Vagina (tissue), 2 donors: ENCODE measurements at regions not wholly inside any gene's neighbourhood (a gene's known extent, or its start where the extent isn't known, plus 50 kb on each side); places are given as distances from the start of the nearest gene placed in this dataset.

Source experiments
- DNase-seq, 2 donors: peaks; one replicate each; pipeline ENCODE4 v3.0.0-alpha.2; 2017; ENCODE audit errors: extremely low spot score in 2 of 2
- H3K27ac ChIP-seq: fragments of 200-600 bp; sonication (generic); one replicate; pipeline ENCODE4 v1.5.1; 2019
- H3K27me3 ChIP-seq: fragments of 200-600 bp; sonication (generic); one replicate; pipeline ENCODE4 v1.5.1; 2019
- H3K36me3 ChIP-seq, 2 donors: fragments of 200-600 bp; sonication (generic); one replicate each; pipeline ENCODE4 v1.5.1; 2017 to 2019
- H3K4me1 ChIP-seq: fragments of 200-600 bp; sonication (generic); one replicate; pipeline ENCODE4 v1.5.1; 2019
- H3K4me3 ChIP-seq, 2 donors: fragments of 200-600 bp; sonication (generic); 1 replicate in 1 of 2; 2 replicates in 1 of 2; pipeline ENCODE4 v1.5.1; 2016 to 2019
- H3K9me3 ChIP-seq: fragments of 200-600 bp; sonication (generic); one replicate; pipeline ENCODE4 v1.5.1; 2019
- POLR2A ChIP-seq, 2 donors: fragments of 450-650 bp; IDR thresholded peaks; one replicate each; pipeline ENCODE4 v1.6.1; 2017; ENCODE audit warnings: antibody characterized with exemption in 2 of 2, mild to moderate bottlenecking in 2 of 2, moderate library complexity in 2 of 2
- POLR2AphosphoS5 ChIP-seq, 2 donors: sonication (generic); formaldehyde crosslinking; IDR thresholded peaks; one replicate each; pipeline ENCODE4 v1.9.0; 2017; ENCODE audit warnings: antibody characterized with exemption in 2 of 2, mild to moderate bottlenecking in 2 of 2, low read depth in 1 of 2; ENCODE audit not compliant: insufficient read depth in 1 of 2
- intact Hi-C: fragments of 100-400 bp; cut with DNase I; formaldehyde crosslinking; loops from one replicate; pipeline ENCODE4 v1.15.1; 2023
- TF ChIP-seq, protein P1 (sequence below), 3 experiments: fragments of 450-650 bp in 2 of 3; fragments of 200-600 bp in 1 of 3; sonication (generic) in 1 of 3; IDR thresholded peaks; one replicate each; pipeline ENCODE4 v1.5.1; 2017 to 2019; ENCODE audit warnings: antibody characterized with exemption in 3 of 3, mild to moderate bottlenecking in 2 of 3, moderate library complexity in 2 of 3

- no peak overlapping the region for H3K4me3 ChIP-seq
- TF ChIP-seq, protein P1, sequence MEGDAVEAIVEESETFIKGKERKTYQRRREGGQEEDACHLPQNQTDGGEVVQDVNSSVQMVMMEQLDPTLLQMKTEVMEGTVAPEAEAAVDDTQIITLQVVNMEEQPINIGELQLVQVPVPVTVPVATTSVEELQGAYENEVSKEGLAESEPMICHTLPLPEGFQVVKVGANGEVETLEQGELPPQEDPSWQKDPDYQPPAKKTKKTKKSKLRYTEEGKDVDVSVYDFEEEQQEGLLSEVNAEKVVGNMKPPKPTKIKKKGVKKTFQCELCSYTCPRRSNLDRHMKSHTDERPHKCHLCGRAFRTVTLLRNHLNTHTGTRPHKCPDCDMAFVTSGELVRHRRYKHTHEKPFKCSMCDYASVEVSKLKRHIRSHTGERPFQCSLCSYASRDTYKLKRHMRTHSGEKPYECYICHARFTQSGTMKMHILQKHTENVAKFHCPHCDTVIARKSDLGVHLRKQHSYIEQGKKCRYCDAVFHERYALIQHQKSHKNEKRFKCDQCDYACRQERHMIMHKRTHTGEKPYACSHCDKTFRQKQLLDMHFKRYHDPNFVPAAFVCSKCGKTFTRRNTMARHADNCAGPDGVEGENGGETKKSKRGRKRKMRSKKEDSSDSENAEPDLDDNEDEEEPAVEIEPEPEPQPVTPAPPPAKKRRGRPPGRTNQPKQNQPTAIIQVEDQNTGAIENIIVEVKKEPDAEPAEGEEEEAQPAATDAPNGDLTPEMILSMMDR (IDR thresholded peaks at IDR 0.05), result no peak
- no peak for TF ChIP-seq POLR2A (IDR thresholded peaks at IDR 0.05)
- TF ChIP-seq POLR2AphosphoS5 (IDR thresholded peaks at IDR 0.05; ENCODE audit: insufficient read depth in 1 of 2, low read depth in 1 of 2), result no peak
- intact Hi-C loops, result no loop called here
- H3K27me3 ChIP-seq, result no peaks in the 10 kb centered on the region
- no peaks in the 10 kb centered on the region for H3K4me1 ChIP-seq
- H3K36me3 ChIP-seq, result no peaks in the 10 kb centered on the region
- no peaks in the 10 kb centered on the region for H3K9me3 ChIP-seq
- DNase-seq, result peak in 1 of 2 donors; percentile 86
- no peak overlapping the region for H3K27ac ChIP-seq
Measured at GRCh38 chr9:74132986-74133385, 364.1 kb upstream of the RORB start.

DNA sequence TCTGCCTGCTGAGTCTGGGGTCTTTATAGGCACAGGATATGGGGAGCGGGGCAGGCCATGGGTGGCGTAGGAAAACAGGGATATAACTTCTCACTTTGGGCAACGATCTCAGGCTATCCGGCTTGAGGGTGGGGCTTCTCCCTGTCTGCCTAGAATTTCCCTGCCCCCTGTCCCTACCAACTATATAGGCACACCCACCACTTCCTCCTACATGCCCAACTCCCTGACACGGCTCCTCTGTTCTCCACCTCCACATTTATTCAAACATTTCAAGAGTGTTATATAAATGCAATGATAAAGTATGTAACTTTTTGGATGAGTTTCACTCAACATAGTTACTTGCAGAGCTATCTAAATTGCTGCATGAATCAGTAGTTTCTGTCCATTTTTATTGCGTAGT is 363.2 kb upstream of the RORB start:
- no peaks in the 10 kb centered on the region for H3K36me3 ChIP-seq
- TF ChIP-seq POLR2AphosphoS5 (IDR thresholded peaks at IDR 0.05; ENCODE audit: insufficient read depth in 1 of 2, low read depth in 1 of 2) (no peak), POLR2A (IDR thresholded peaks at IDR 0.05) (no peak)
- TF ChIP-seq, protein P1 (IDR thresholded peaks at IDR 0.05), result no peak
- no peaks in the 10 kb centered on the region for H3K27me3 ChIP-seq
- no peak for DNase-seq
- H3K27ac ChIP-seq, result no peak overlapping the region
- intact Hi-C loops, result no loop called here
- H3K4me1 ChIP-seq, result no peaks in the 10 kb centered on the region
- no peaks in the 10 kb centered on the region for H3K9me3 ChIP-seq
- no peak overlapping the region for H3K4me3 ChIP-seq

GRCh38 chr9:74138182-74138581 is 359.0 kb upstream of the RORB start:
- Histone ChIP-seq H3K27me3 (no peaks in the 10 kb centered on the region), H3K27ac (no peak overlapping the region), H3K4me1 (no peaks in the 10 kb centered on the region), H3K4me3 (no peak overlapping the region), H3K9me3 (no peaks in the 10 kb centered on the region), H3K36me3 (no peaks in the 10 kb centered on the region)
- intact Hi-C loops, result no loop called here
- TF ChIP-seq POLR2AphosphoS5 (IDR thresholded peaks at IDR 0.05; ENCODE audit: insufficient read depth in 1 of 2, low read depth in 1 of 2) (no peak), POLR2A (IDR thresholded peaks at IDR 0.05) (no peak)
- TF ChIP-seq, protein P1 (IDR thresholded peaks at IDR 0.05), result no peak
- no peak for DNase-seq

- H3K27me3 ChIP-seq, result no peaks in the 10 kb centered on the region
Measured at GRCh38 chr9:74140141-74140540, 357.0 kb upstream of the RORB start.

GRCh38 chr9:74147906-74148305 is 349.2 kb upstream of the RORB start:
- Histone ChIP-seq H3K4me3 (no peak overlapping the region), H3K27me3 (no peaks in the 10 kb centered on the region), H3K9me3 (no peaks in the 10 kb centered on the region), H3K36me3 (no peaks in the 10 kb centered on the region), H3K27ac (no peak overlapping the region), H3K4me1 (no peaks in the 10 kb centered on the region)
- intact Hi-C loops, result no loop called here
- no peak for DNase-seq
- TF ChIP-seq POLR2A (IDR thresholded peaks at IDR 0.05) (no peak), POLR2AphosphoS5 (IDR thresholded peaks at IDR 0.05; ENCODE audit: insufficient read depth in 1 of 2, low read depth in 1 of 2) (no peak)
- TF ChIP-seq, protein P1 (IDR thresholded peaks at IDR 0.05), result no peak

More at GRCh38 chr9:74140141-74140540, 357.0 kb upstream of the RORB start:
- H3K27ac ChIP-seq, result no peak overlapping the region
- DNase-seq, result no peak
- no peaks in the 10 kb centered on the region for H3K9me3 ChIP-seq
- no peak for TF ChIP-seq POLR2AphosphoS5 (IDR thresholded peaks at IDR 0.05; ENCODE audit: insufficient read depth in 1 of 2, low read depth in 1 of 2)
- TF ChIP-seq, protein P1 (IDR thresholded peaks at IDR 0.05), result no peak
- TF ChIP-seq POLR2A (IDR thresholded peaks at IDR 0.05), result no peak
- H3K4me3 ChIP-seq, result no peak overlapping the region
- H3K4me1 ChIP-seq, result no peaks in the 10 kb centered on the region
- no peaks in the 10 kb centered on the region for H3K36me3 ChIP-seq
- intact Hi-C loops, result no loop called here
